Stomach (tissue), 4 donors: ENCODE measurements at regions not wholly inside any gene's neighbourhood (a gene's known extent, or its start where the extent isn't known, plus 50 kb on each side); places are given as distances from the start of the nearest gene placed in this dataset.

Experiments used
- EP300 ChIP-seq: sonication (generic); formaldehyde crosslinking; IDR thresholded peaks from one replicate; pipeline ENCODE4 v1.6.1; 2017; ENCODE audit warnings: antibody characterized with exemption
- TF ChIP-seq, protein P1 (sequence below), 7 experiments: fragments of 450-650 bp in 4 of 7; fragments of 200-600 bp in 3 of 7; sonication (generic) in 3 of 7; IDR thresholded peaks; one replicate each; pipeline ENCODE4 v1.5.1; 2016 to 2019; ENCODE audit warnings: antibody characterized with exemption in 7 of 7, control low read depth in 2 of 7, mild to moderate bottlenecking in 1 of 7

DNA sequence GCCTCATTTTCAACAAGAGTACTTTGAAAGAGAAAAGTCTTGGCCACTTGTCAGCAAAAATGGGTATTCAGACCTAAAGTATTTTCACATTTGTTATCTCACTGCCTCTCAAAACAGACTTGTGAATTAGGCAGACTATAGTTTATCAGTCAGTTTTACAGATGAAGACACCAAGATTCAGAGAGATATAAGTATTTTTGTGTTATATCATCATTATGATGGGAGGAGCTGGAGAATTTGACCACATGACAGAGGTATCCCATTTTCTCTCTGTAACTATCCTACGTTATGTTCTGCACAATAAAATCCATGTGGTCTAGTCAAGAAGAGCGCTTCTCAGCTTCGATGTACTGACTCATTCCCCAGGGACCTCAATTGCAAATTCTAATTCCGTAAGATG is 213.7 kb downstream of the MYCN start:
- TF ChIP-seq, protein P1, sequence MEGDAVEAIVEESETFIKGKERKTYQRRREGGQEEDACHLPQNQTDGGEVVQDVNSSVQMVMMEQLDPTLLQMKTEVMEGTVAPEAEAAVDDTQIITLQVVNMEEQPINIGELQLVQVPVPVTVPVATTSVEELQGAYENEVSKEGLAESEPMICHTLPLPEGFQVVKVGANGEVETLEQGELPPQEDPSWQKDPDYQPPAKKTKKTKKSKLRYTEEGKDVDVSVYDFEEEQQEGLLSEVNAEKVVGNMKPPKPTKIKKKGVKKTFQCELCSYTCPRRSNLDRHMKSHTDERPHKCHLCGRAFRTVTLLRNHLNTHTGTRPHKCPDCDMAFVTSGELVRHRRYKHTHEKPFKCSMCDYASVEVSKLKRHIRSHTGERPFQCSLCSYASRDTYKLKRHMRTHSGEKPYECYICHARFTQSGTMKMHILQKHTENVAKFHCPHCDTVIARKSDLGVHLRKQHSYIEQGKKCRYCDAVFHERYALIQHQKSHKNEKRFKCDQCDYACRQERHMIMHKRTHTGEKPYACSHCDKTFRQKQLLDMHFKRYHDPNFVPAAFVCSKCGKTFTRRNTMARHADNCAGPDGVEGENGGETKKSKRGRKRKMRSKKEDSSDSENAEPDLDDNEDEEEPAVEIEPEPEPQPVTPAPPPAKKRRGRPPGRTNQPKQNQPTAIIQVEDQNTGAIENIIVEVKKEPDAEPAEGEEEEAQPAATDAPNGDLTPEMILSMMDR (IDR thresholded peaks at IDR 0.05), result no peak
- TF ChIP-seq EP300, result no peak
